ENCODE measurements at regions not wholly inside any gene's neighbourhood (a gene's known extent, or its start where the extent isn't known, plus 50 kb on each side); places are given as distances from the start of the nearest gene placed in this dataset.

GRCh38 chr6:117142995-117143394, 122.4 kb upstream of the VGLL2 start:
- TF ChIP-seq CTCF (conservative IDR thresholded peaks at IDR 0.05) (no peak), EZH2 (IDR thresholded peaks at IDR 0.05; ENCODE audit: low read depth) (no peak)
